Vagina (tissue), 2 donors: ENCODE measurements at regions not wholly inside any gene's neighbourhood (a gene's known extent, or its start where the extent isn't known, plus 50 kb on each side); places are given as distances from the start of the nearest gene placed in this dataset.

Experiments used
- DNase-seq, 2 donors: peaks; one replicate each; pipeline ENCODE4 v3.0.0-alpha.2; 2017; ENCODE audit errors: extremely low spot score in 2 of 2
- H3K27ac ChIP-seq: fragments of 200-600 bp; sonication (generic); one replicate; pipeline ENCODE4 v1.5.1; 2019
- H3K27me3 ChIP-seq: fragments of 200-600 bp; sonication (generic); one replicate; pipeline ENCODE4 v1.5.1; 2019
- H3K36me3 ChIP-seq, 2 donors: fragments of 200-600 bp; sonication (generic); one replicate each; pipeline ENCODE4 v1.5.1; 2017 to 2019
- H3K4me1 ChIP-seq: fragments of 200-600 bp; sonication (generic); one replicate; pipeline ENCODE4 v1.5.1; 2019
- H3K4me3 ChIP-seq, 2 donors: fragments of 200-600 bp; sonication (generic); 1 replicate in 1 of 2; 2 replicates in 1 of 2; pipeline ENCODE4 v1.5.1; 2016 to 2019
- H3K9me3 ChIP-seq: fragments of 200-600 bp; sonication (generic); one replicate; pipeline ENCODE4 v1.5.1; 2019
- CTCF ChIP-seq, 3 experiments: fragments of 450-650 bp in 2 of 3; fragments of 200-600 bp in 1 of 3; sonication (generic) in 1 of 3; IDR thresholded peaks; one replicate each; pipeline ENCODE4 v1.5.1; 2017 to 2019; ENCODE audit warnings: antibody characterized with exemption in 3 of 3, mild to moderate bottlenecking in 2 of 3, moderate library complexity in 2 of 3
- POLR2A ChIP-seq, 2 donors: fragments of 450-650 bp; IDR thresholded peaks; one replicate each; pipeline ENCODE4 v1.6.1; 2017; ENCODE audit warnings: antibody characterized with exemption in 2 of 2, mild to moderate bottlenecking in 2 of 2, moderate library complexity in 2 of 2
- POLR2AphosphoS5 ChIP-seq, 2 donors: sonication (generic); formaldehyde crosslinking; IDR thresholded peaks; one replicate each; pipeline ENCODE4 v1.9.0; 2017; ENCODE audit warnings: antibody characterized with exemption in 2 of 2, mild to moderate bottlenecking in 2 of 2, low read depth in 1 of 2; ENCODE audit not compliant: insufficient read depth in 1 of 2
- intact Hi-C: fragments of 100-400 bp; cut with DNase I; formaldehyde crosslinking; loops from one replicate; pipeline ENCODE4 v1.15.1; 2023

- intact Hi-C loops = no loop called here
- no peak for TF ChIP-seq CTCF (IDR thresholded peaks at IDR 0.05)
- peak in 1 of 2 donors; percentile 24 for TF ChIP-seq POLR2AphosphoS5 (IDR thresholded peaks at IDR 0.05; ENCODE audit: insufficient read depth in 1 of 2, low read depth in 1 of 2)
- TF ChIP-seq POLR2A (IDR thresholded peaks at IDR 0.05) = no peak
- Histone ChIP-seq H3K9me3 (no peaks in the 10 kb centered on the region), H3K4me3 (peak overlapping the region in 1 of 2 donors; percentile 40), H3K36me3 (no peaks in the 10 kb centered on the region), H3K4me1 (peaks cover 37% of the 10 kb centered on the region), H3K27me3 (no peaks in the 10 kb centered on the region), H3K27ac (peak overlapping the region; percentile 45)
- DNase-seq = peak in 1 of 2 donors; percentile 62
Observed at GRCh38 chr16:14362774-14363371, 267.2 kb downstream of the PARN start.

- intact Hi-C loops = no loop called here
- no peak overlapping the region for H3K4me3 ChIP-seq
- H3K27ac ChIP-seq = no peak overlapping the region
- TF ChIP-seq POLR2AphosphoS5 (IDR thresholded peaks at IDR 0.05; ENCODE audit: insufficient read depth in 1 of 2, low read depth in 1 of 2) (no peak), POLR2A (IDR thresholded peaks at IDR 0.05) (no peak), CTCF (IDR thresholded peaks at IDR 0.05) (no peak)
- H3K27me3 ChIP-seq = no peaks in the 10 kb centered on the region
- no peaks in the 10 kb centered on the region for H3K36me3 ChIP-seq
- no peak for DNase-seq
- H3K9me3 ChIP-seq = no peaks in the 10 kb centered on the region
- peaks cover 38% of the 10 kb centered on the region for H3K4me1 ChIP-seq
Observed at GRCh38 chr16:14360326-14361037, 269.6 kb downstream of the PARN start.

- DNase-seq = no peak
- H3K4me3 ChIP-seq = no peak overlapping the region
- H3K4me1 ChIP-seq = peaks cover 36% of the 10 kb centered on the region
- TF ChIP-seq POLR2AphosphoS5 (IDR thresholded peaks at IDR 0.05; ENCODE audit: insufficient read depth in 1 of 2, low read depth in 1 of 2) (peak in 1 of 2 donors; percentile 50), CTCF (IDR thresholded peaks at IDR 0.05) (no peak), POLR2A (IDR thresholded peaks at IDR 0.05) (no peak)
- H3K27ac ChIP-seq = no peak overlapping the region
- H3K27me3 ChIP-seq = no peaks in the 10 kb centered on the region
- H3K9me3 ChIP-seq = no peaks in the 10 kb centered on the region
- intact Hi-C loops = no loop called here
- no peaks in the 10 kb centered on the region for H3K36me3 ChIP-seq
Observed at GRCh38 chr16:14358697-14359305, 271.3 kb downstream of the PARN start.

- TF ChIP-seq POLR2AphosphoS5 (IDR thresholded peaks at IDR 0.05; ENCODE audit: insufficient read depth in 1 of 2, low read depth in 1 of 2) = no peak
- DNase-seq = no peak
- intact Hi-C loops = no loop called here
- Histone ChIP-seq H3K4me1 (peaks cover 23% of the 10 kb centered on the region), H3K4me3 (no peak overlapping the region), H3K27me3 (no peaks in the 10 kb centered on the region), H3K27ac (peak overlapping the region; percentile 13), H3K36me3 (no peaks in the 10 kb centered on the region), H3K9me3 (no peaks in the 10 kb centered on the region)
Observed at GRCh38 chr16:14357328-14357727, 272.7 kb downstream of the PARN start.

GRCh38 chr16:14356064-14356463, 274.0 kb downstream of the PARN start:
- H3K27ac ChIP-seq = no peak overlapping the region
- peaks cover 20% of the 10 kb centered on the region for H3K4me1 ChIP-seq
- no peak for DNase-seq
- no peak overlapping the region for H3K4me3 ChIP-seq
- no peaks in the 10 kb centered on the region for H3K36me3 ChIP-seq
- intact Hi-C loops = no loop called here
- no peaks in the 10 kb centered on the region for H3K27me3 ChIP-seq
- H3K9me3 ChIP-seq = no peaks in the 10 kb centered on the region
- TF ChIP-seq CTCF (IDR thresholded peaks at IDR 0.05) (no peak), POLR2AphosphoS5 (IDR thresholded peaks at IDR 0.05; ENCODE audit: insufficient read depth in 1 of 2, low read depth in 1 of 2) (no peak), POLR2A (IDR thresholded peaks at IDR 0.05) (no peak)
